HG03108 (cell line): ENCODE measurements at regions not wholly inside any gene's neighbourhood (a gene's known extent, or its start where the extent isn't known, plus 50 kb on each side); places are given as distances from the start of the nearest gene placed in this dataset.
A peak's percentile ranks its signal among the peaks of the same experiment; 100 is the strongest.

Source experiments
- ATAC-seq: cut with Tn5 transposase; IDR thresholded peaks from one replicate; pipeline ENCODE4 v1.9.1; 2021; ENCODE audit warnings: moderate library complexity; ENCODE audit not compliant: unreplicated experiment

- ATAC-seq, result no peak
These were observed 121.8 kb downstream of the SPCS3 start for GRCh38 chr4:176441594-176441993.

- ATAC-seq, result no peak
These were observed 123.4 kb downstream of the SPCS3 start for GRCh38 chr4:176443117-176443516.

- no peak for ATAC-seq
These were observed 124.1 kb downstream of the SPCS3 start for GRCh38 chr4:176443646-176444409.

GRCh38 chr4:176444741-176445140 is 125.0 kb downstream of the SPCS3 start:
- no peak for ATAC-seq

- no peak for ATAC-seq
These were observed 129.0 kb downstream of the SPCS3 start for GRCh38 chr4:176448761-176449160.

GRCh38 chr4:176451443-176451842 is 131.7 kb downstream of the SPCS3 start:
- no peak for ATAC-seq

GRCh38 chr4:176453079-176453478 is 133.3 kb downstream of the SPCS3 start:
- no peak for ATAC-seq

GRCh38 chr4:176453658-176454057 is 133.9 kb downstream of the SPCS3 start:
- ATAC-seq, result no peak

- peak; percentile 96 for ATAC-seq
These were observed 145.0 kb downstream of the SPCS3 start for GRCh38 chr4:176464748-176465147.

- no peak for ATAC-seq
These were observed 147.2 kb downstream of the SPCS3 start for GRCh38 chr4:176467001-176467400.

GRCh38 chr4:176469546-176469945 is 149.8 kb downstream of the SPCS3 start:
- no peak for ATAC-seq

- no peak for ATAC-seq
These were observed 150.9 kb downstream of the SPCS3 start for GRCh38 chr4:176470671-176471070.

GRCh38 chr4:176475067-176475466 is 155.3 kb downstream of the SPCS3 start:
- ATAC-seq, result no peak

GRCh38 chr4:176478076-176478475 is 158.3 kb downstream of the SPCS3 start:
- no peak for ATAC-seq

GRCh38 chr4:176479767-176480166 is 160.0 kb downstream of the SPCS3 start:
- ATAC-seq, result peak; percentile 56

- ATAC-seq, result no peak
These were observed 163.2 kb downstream of the SPCS3 start for GRCh38 chr4:176482972-176483371.

- ATAC-seq, result no peak
These were observed 164.7 kb downstream of the SPCS3 start for GRCh38 chr4:176484301-176484984.

GRCh38 chr4:176489001-176489400 is 169.2 kb downstream of the SPCS3 start:
- ATAC-seq, result no peak

GRCh38 chr4:176492646-176493302 is 173.0 kb downstream of the SPCS3 start:
- ATAC-seq, result peak; percentile 100

GRCh38 chr4:176498617-176499256 is 179.0 kb downstream of the SPCS3 start:
- ATAC-seq, result no peak

- no peak for ATAC-seq
These were observed 179.8 kb downstream of the SPCS3 start for GRCh38 chr4:176499518-176499917.
